ENCODE measurements at regions not wholly inside any gene's neighbourhood (a gene's known extent, or its start where the extent isn't known, plus 50 kb on each side); places are given as distances from the start of the nearest gene placed in this dataset.

DNA sequence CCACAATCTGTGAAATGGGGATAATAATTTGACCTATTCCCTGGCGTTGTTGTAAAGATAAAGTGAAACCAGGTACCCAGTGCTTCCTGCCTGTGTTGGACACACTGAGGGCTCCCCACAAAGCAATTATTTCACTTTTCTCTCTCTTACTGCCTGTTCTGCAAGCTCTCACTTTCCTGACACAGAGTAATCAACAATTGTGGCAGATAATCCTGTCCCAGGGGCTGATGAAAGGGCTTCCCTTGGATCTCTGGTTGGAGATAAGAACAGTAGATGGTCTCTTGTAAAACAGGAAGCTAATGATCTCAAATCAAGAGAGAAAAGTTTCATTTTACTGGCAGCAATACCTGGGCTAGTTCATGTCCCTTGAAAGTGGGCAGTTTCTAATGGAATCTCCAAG, 190.4 kb upstream of the EPHA4 start:
- no peaks in the 10 kb centered on the region for H3K4me1 ChIP-seq (ENCODE audit: control insufficient read depth in 5 of 5, insufficient read depth in 5 of 5, low read length in 5 of 5)
- H3K9ac ChIP-seq (ENCODE audit: insufficient read depth in 1 of 2, low read length in 2 of 2) = no peak overlapping the region
- H3K27ac ChIP-seq (ENCODE audit: low read depth in 1 of 2, low read length in 1 of 2) = no peak overlapping the region
- no peaks in the 10 kb centered on the region for H3K9me3 ChIP-seq (ENCODE audit: control insufficient read depth in 4 of 4, insufficient read depth in 3 of 4, low read length in 3 of 4)
- 58 to 70% methylated on average over 1 of the region's 1 CpG for WGBS, 2 donors
- no peaks in the 10 kb centered on the region for H3K36me3 ChIP-seq (ENCODE audit: control insufficient read depth in 4 of 4, insufficient read depth in 4 of 4, low read length in 4 of 4)
- no peak for ATAC-seq (ENCODE audit: insufficient read depth, low FRiP score)
- no peak for DNase-seq
- no peak overlapping the region for H3K4me3 ChIP-seq
- TF ChIP-seq, protein P1, sequence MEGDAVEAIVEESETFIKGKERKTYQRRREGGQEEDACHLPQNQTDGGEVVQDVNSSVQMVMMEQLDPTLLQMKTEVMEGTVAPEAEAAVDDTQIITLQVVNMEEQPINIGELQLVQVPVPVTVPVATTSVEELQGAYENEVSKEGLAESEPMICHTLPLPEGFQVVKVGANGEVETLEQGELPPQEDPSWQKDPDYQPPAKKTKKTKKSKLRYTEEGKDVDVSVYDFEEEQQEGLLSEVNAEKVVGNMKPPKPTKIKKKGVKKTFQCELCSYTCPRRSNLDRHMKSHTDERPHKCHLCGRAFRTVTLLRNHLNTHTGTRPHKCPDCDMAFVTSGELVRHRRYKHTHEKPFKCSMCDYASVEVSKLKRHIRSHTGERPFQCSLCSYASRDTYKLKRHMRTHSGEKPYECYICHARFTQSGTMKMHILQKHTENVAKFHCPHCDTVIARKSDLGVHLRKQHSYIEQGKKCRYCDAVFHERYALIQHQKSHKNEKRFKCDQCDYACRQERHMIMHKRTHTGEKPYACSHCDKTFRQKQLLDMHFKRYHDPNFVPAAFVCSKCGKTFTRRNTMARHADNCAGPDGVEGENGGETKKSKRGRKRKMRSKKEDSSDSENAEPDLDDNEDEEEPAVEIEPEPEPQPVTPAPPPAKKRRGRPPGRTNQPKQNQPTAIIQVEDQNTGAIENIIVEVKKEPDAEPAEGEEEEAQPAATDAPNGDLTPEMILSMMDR (IDR thresholded peaks at IDR 0.05; ENCODE audit: control extremely low read depth, extremely low read depth) = no peak
- H3K27me3 ChIP-seq (ENCODE audit: control insufficient read depth in 3 of 3, insufficient read depth in 3 of 3, low read length in 2 of 3) = no peaks in the 10 kb centered on the region

- Histone ChIP-seq H3K27ac (ENCODE audit: low read depth in 1 of 2, low read length in 1 of 2) (no peak overlapping the region), H3K36me3 (ENCODE audit: control insufficient read depth in 4 of 4, insufficient read depth in 4 of 4, low read length in 4 of 4) (no peaks in the 10 kb centered on the region), H3K9me3 (ENCODE audit: control insufficient read depth in 4 of 4, insufficient read depth in 3 of 4, low read length in 3 of 4) (no peaks in the 10 kb centered on the region), H3K4me3 (no peak overlapping the region), H3K27me3 (ENCODE audit: control insufficient read depth in 3 of 3, insufficient read depth in 3 of 3, low read length in 2 of 3) (no peaks in the 10 kb centered on the region), H3K4me1 (ENCODE audit: control insufficient read depth in 5 of 5, insufficient read depth in 5 of 5, low read length in 5 of 5) (no peaks in the 10 kb centered on the region), H3K9ac (ENCODE audit: insufficient read depth in 1 of 2, low read length in 2 of 2) (no peak overlapping the region)
- TF ChIP-seq, protein P1 (IDR thresholded peaks at IDR 0.05; ENCODE audit: control extremely low read depth, extremely low read depth) = no peak
- WGBS, 2 donors = 96 to 98% methylated on average over 2 of the region's 2 CpGs
- DNase-seq (no peak), ATAC-seq (ENCODE audit: insufficient read depth, low FRiP score) (no peak)
Observed at GRCh38 chr2:221761260-221761659, 189.2 kb upstream of the EPHA4 start.

- TF ChIP-seq, protein P1 (IDR thresholded peaks at IDR 0.05; ENCODE audit: control extremely low read depth, extremely low read depth) = no peak
- no peaks in the 10 kb centered on the region for H3K9me3 ChIP-seq (ENCODE audit: control insufficient read depth in 4 of 4, insufficient read depth in 3 of 4, low read length in 3 of 4)
- H3K27ac ChIP-seq (ENCODE audit: low read depth in 1 of 2, low read length in 1 of 2) = no peak overlapping the region
- no peak overlapping the region for H3K9ac ChIP-seq (ENCODE audit: insufficient read depth in 1 of 2, low read length in 2 of 2)
- H3K4me1 ChIP-seq (ENCODE audit: control insufficient read depth in 5 of 5, insufficient read depth in 5 of 5, low read length in 5 of 5) = no peaks in the 10 kb centered on the region
- H3K4me3 ChIP-seq = no peak overlapping the region
- WGBS, 2 donors = 32 to 43% methylated on average over 5 of the region's 5 CpGs
- DNase-seq (no peak), ATAC-seq (ENCODE audit: insufficient read depth, low FRiP score) (no peak)
- H3K27me3 ChIP-seq (ENCODE audit: control insufficient read depth in 3 of 3, insufficient read depth in 3 of 3, low read length in 2 of 3) = no peaks in the 10 kb centered on the region
- H3K36me3 ChIP-seq (ENCODE audit: control insufficient read depth in 4 of 4, insufficient read depth in 4 of 4, low read length in 4 of 4) = no peaks in the 10 kb centered on the region
Observed at GRCh38 chr2:221758076-221758475, 186.0 kb upstream of the EPHA4 start.

- H3K9me3 ChIP-seq (ENCODE audit: control insufficient read depth in 4 of 4, insufficient read depth in 3 of 4, low read length in 3 of 4) = peaks cover 0 to 2% (median 0%) of the 10 kb centered on the region in 4 donors
- H3K4me1 ChIP-seq (ENCODE audit: control insufficient read depth in 5 of 5, insufficient read depth in 5 of 5, low read length in 5 of 5) = no peaks in the 10 kb centered on the region
- no peak overlapping the region for H3K27ac ChIP-seq (ENCODE audit: low read depth in 1 of 2, low read length in 1 of 2)
- TF ChIP-seq, protein P1 (IDR thresholded peaks at IDR 0.05; ENCODE audit: control extremely low read depth, extremely low read depth) = no peak
- WGBS, 2 donors = 91 to 96% methylated on average over 2 of the region's 2 CpGs
- H3K36me3 ChIP-seq (ENCODE audit: control insufficient read depth in 4 of 4, insufficient read depth in 4 of 4, low read length in 4 of 4) = no peaks in the 10 kb centered on the region
- no peak for DNase-seq
- H3K9ac ChIP-seq (ENCODE audit: insufficient read depth in 1 of 2, low read length in 2 of 2) = no peak overlapping the region
- no peak overlapping the region for H3K4me3 ChIP-seq
- H3K27me3 ChIP-seq (ENCODE audit: control insufficient read depth in 3 of 3, insufficient read depth in 3 of 3, low read length in 2 of 3) = no peaks in the 10 kb centered on the region
- ATAC-seq (ENCODE audit: insufficient read depth, low FRiP score) = no peak
Observed at GRCh38 chr2:221753401-221753800, 181.3 kb upstream of the EPHA4 start.

Measured in lung (tissue), 11 donors.